Fibroblast of lung (primary cell): ENCODE measurements at regions not wholly inside any gene's neighbourhood (a gene's known extent, or its start where the extent isn't known, plus 50 kb on each side); places are given as distances from the start of the nearest gene placed in this dataset.

Source experiments
- CTCF ChIP-seq, 2 donors: IDR thresholded peaks in 1 of 2; conservative IDR thresholded peaks in 1 of 2; 1 replicate in 1 of 2; 2 replicates in 1 of 2; pipeline ENCODE4 v1.5.1; 2011 to 2012; ENCODE audit warnings: low read length in 2 of 2, control low read depth in 1 of 2, inconsistent platforms in 1 of 2, low read depth in 1 of 2, mild to moderate bottlenecking in 1 of 2
- EZH2 ChIP-seq: IDR thresholded peaks from 2 replicates; pipeline ENCODE4 v1.5.1; 2012; ENCODE audit warnings: low read length, control low read depth, mild to moderate bottlenecking; ENCODE audit errors: missing control alignments

GRCh38 chr3:5466717-5467116 lies 279.2 kb downstream of the EDEM1 start:
- TF ChIP-seq CTCF (conservative IDR thresholded peaks at IDR 0.05 in 1 of 2, IDR thresholded peaks at IDR 0.05 in 1 of 2; ENCODE audit: low read depth in 1 of 2, low read length in 2 of 2) (no peak), EZH2 (no peak)
